Hypothalamus (tissue), 51 donors: ENCODE measurements at regions not wholly inside any gene's neighbourhood (a gene's known extent, or its start where the extent isn't known, plus 50 kb on each side); places are given as distances from the start of the nearest gene placed in this dataset.
A peak's percentile ranks its signal among the peaks of the same experiment; 100 is the strongest.
"Not testable (repeated sequence)": the region's sequence is repeated elsewhere in the genome, so short reads cannot be mapped to it uniquely, and the experiment has no call there.

Experiments
- DNase-seq, 51 donors: peaks; one replicate each; lab custom pipeline; 2025; lab: John Stamatoyannopoulos, UW

GRCh38 chr5:163252950-163253349, 184.4 kb upstream of the CCNG1 start:
- peak in 1 of 51 donors; percentile 21 for DNase-seq

GRCh38 chr5:163259495-163259894, 177.9 kb upstream of the CCNG1 start:
- DNase-seq: no peak

GRCh38 chr5:163260471-163260870, 176.9 kb upstream of the CCNG1 start:
- DNase-seq: peak in 1 of 51 donors; percentile 13

GRCh38 chr5:163260961-163261360, 176.4 kb upstream of the CCNG1 start:
- no peak for DNase-seq

GRCh38 chr5:163261647-163262269, 175.6 kb upstream of the CCNG1 start:
- DNase-seq: no peak

GRCh38 chr5:163266249-163266648, 171.1 kb upstream of the CCNG1 start:
- not testable (repeated sequence) for DNase-seq

GRCh38 chr5:163269624-163270023, 167.8 kb upstream of the CCNG1 start:
- DNase-seq: peak in 1 of 51 donors; percentile 14

- DNase-seq: no peak
Observed at GRCh38 chr5:163276466-163276865, 160.9 kb upstream of the CCNG1 start.

GRCh38 chr5:163280897-163281296, 156.5 kb upstream of the CCNG1 start:
- DNase-seq: not testable (repeated sequence)

- DNase-seq: no peak
Observed at GRCh38 chr5:163281512-163281911, 155.9 kb upstream of the CCNG1 start.

GRCh38 chr5:163293836-163294235, 143.6 kb upstream of the CCNG1 start:
- DNase-seq: no peak

GRCh38 chr5:163303718-163304117, 133.7 kb upstream of the CCNG1 start:
- no peak for DNase-seq

- no peak for DNase-seq
Observed at GRCh38 chr5:163305655-163306054, 131.7 kb upstream of the CCNG1 start.

- DNase-seq: no peak
Observed at GRCh38 chr5:163306421-163306820, 131.0 kb upstream of the CCNG1 start.

GRCh38 chr5:163309914-163310313, 127.5 kb upstream of the CCNG1 start:
- no peak for DNase-seq

- no peak for DNase-seq
Observed at GRCh38 chr5:163310997-163311396, 126.4 kb upstream of the CCNG1 start.

GRCh38 chr5:163312598-163312997, 124.8 kb upstream of the CCNG1 start:
- no peak for DNase-seq

- not testable (repeated sequence) for DNase-seq
Observed at GRCh38 chr5:163313049-163313448, 124.3 kb upstream of the CCNG1 start.

- not testable (repeated sequence) for DNase-seq
Observed at GRCh38 chr5:163316374-163316773, 121.0 kb upstream of the CCNG1 start.

GRCh38 chr5:163318707-163319106, 118.7 kb upstream of the CCNG1 start:
- no peak for DNase-seq

GRCh38 chr5:163321511-163321910, 115.9 kb upstream of the CCNG1 start:
- DNase-seq: no peak

GRCh38 chr5:163330723-163331668, 106.4 kb upstream of the CCNG1 start:
- DNase-seq: no peak
